ENCODE measurements at regions not wholly inside any gene's neighbourhood (a gene's known extent, or its start where the extent isn't known, plus 50 kb on each side); places are given as distances from the start of the nearest gene placed in this dataset.

DNA sequence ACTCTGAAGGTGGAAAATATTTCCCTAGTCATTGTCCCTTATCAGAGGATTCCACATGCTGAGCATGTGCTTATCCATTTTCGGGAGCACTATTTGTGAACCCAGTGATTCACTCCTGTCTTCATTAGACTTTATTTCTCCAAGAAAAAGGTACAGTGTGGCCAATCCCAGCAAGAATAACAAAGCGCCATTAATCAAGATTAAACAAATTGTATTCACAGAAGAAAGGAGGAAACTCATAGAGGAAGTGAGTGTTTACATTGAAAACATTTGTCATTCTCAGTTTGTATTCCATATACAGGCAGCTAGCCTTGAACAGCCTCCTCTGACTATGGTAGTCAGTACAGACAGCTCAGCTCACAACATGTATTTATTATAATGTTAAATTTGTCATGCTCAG lies 1669.9 kb upstream of the SPRY2 start:
- TF ChIP-seq CTCF (conservative IDR thresholded peaks at IDR 0.05) = no peak
- no peak for TF ChIP-seq ZFX (IDR thresholded peaks at IDR 0.05)
